Spleen (tissue), 7 donors: ENCODE measurements at regions not wholly inside any gene's neighbourhood (a gene's known extent, or its start where the extent isn't known, plus 50 kb on each side); places are given as distances from the start of the nearest gene placed in this dataset.

ENCODE experiments used
- CTCF ChIP-seq, 11 experiments: fragments of 200-600 bp in 7 of 11; fragments of 450-650 bp in 4 of 11; sonication (generic) in 4 of 11; IDR thresholded peaks in 8 of 11; conservative IDR thresholded peaks in 3 of 11; 1 replicate in 7 of 11; 2 replicates in 4 of 11; pipeline versions ENCODE4 v1.4.0 to v1.8.0; 2016 to 2021; ENCODE audit warnings: antibody characterized with exemption in 11 of 11, inconsistent platforms in 4 of 11, mild to moderate bottlenecking in 1 of 11
- POLR2AphosphoS5 ChIP-seq, 3 donors: sonication (generic); formaldehyde crosslinking; IDR thresholded peaks; one replicate each; pipeline ENCODE4 v1.5.1; 2017; ENCODE audit warnings: antibody characterized with exemption in 3 of 3
- donor health status: DM: no; HTN: no; CAD: no; lungs with moderate emphysema.
- donor health status: DM: no; HTN: no; CAD: no.
- donor health status: DM: no; HTN: no; CAD: no.

GRCh38 chr17:52537421-52537820 is 378.9 kb upstream of the CA10 start:
- TF ChIP-seq POLR2AphosphoS5 (IDR thresholded peaks at IDR 0.05) (no peak), CTCF (IDR thresholded peaks at IDR 0.05 in 8 of 11, conservative IDR thresholded peaks at IDR 0.05 in 3 of 11) (no peak)
